ENCODE measurements at regions not wholly inside any gene's neighbourhood (a gene's known extent, or its start where the extent isn't known, plus 50 kb on each side); places are given as distances from the start of the nearest gene placed in this dataset.

- TF ChIP-seq CTCF (IDR thresholded peaks at IDR 0.05; ENCODE audit: low read depth, low read length) (no peak), EZH2phosphoT487 (IDR thresholded peaks at IDR 0.05; ENCODE audit: low read depth) (no peak)
Measured at GRCh38 chrX:93593966-93594365, 79.4 kb downstream of the NAP1L3 start.
